GM18909 (cell line): ENCODE measurements at regions not wholly inside any gene's neighbourhood (a gene's known extent, or its start where the extent isn't known, plus 50 kb on each side); places are given as distances from the start of the nearest gene placed in this dataset.
A peak's percentile ranks its signal among the peaks of the same experiment; 100 is the strongest.
"Not testable (repeated sequence)": the region's sequence is repeated elsewhere in the genome, so short reads cannot be mapped to it uniquely, and the experiment has no call there.

Experiments
- ATAC-seq: cut with Tn5 transposase; IDR thresholded peaks from one replicate; pipeline ENCODE4 v1.9.1; 2021; ENCODE audit warnings: mild to moderate bottlenecking; ENCODE audit not compliant: unreplicated experiment, poor library complexity

GRCh38 chr3:6680119-6680806 lies 180.7 kb upstream of the GRM7 start:
- peak; percentile 91 for ATAC-seq

DNA sequence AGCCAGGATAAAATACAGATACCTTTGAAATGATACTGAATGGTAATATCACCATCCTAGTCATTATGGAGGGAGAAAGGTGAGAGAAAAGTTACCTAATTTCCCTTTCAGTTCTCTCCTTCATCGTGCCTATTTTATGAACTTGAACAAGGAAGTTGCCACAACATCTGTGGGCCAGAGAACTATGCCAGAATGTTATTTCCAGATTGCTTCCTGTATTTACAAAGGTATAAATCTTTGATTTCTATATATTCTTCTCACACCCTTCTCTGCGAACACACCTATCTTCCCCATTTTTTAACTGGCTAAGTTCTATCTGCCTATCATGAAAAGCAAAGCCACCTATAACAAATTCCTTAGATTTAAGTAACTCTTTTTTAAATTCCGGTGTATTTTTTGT lies 163.6 kb upstream of the GRM7 start:
- no peak for ATAC-seq

GRCh38 chr3:6697722-6698121 lies 163.2 kb upstream of the GRM7 start:
- no peak for ATAC-seq

DNA sequence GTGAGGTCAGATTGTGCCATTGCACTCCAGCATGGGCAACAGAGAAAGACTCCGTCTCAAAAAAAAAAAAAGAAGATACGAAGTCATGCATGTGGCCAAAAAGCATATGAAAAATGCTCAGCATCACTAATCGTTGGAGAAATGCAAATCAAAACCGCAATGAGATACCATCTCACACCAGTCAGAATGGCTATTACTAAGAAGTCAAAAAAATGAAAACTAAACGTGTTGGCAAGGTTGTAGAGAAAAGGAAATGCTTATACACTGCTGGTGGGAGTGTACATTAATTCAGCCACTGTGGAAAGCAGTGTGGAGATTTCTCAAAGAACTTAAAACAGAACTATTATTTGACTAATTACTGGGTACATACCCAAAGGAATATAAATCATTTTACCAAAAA lies 156.1 kb upstream of the GRM7 start:
- not testable (repeated sequence) for ATAC-seq

- ATAC-seq: no peak
Observed at GRCh38 chr3:6706777-6707176, 154.1 kb upstream of the GRM7 start.

GRCh38 chr3:6709178-6709577 lies 151.7 kb upstream of the GRM7 start:
- no peak for ATAC-seq

DNA sequence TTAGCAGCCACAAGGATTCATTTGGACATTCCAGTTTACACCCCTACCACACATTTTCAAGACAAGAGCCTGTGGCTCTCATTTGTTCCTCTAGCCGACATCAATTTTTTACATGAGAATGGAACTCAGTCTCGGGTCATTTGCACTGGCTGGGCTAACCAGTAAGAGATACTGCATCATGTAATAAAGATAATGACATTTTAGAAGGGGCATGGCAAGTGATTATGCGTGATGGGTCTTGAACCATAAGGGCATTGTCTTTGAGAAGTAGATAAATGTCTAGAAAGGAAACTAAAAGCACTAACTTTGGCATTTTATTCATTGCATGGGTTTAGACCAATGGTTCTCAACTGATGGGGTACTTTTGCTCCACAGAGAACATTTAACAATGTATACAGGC lies 146.0 kb upstream of the GRM7 start:
- ATAC-seq: no peak

DNA sequence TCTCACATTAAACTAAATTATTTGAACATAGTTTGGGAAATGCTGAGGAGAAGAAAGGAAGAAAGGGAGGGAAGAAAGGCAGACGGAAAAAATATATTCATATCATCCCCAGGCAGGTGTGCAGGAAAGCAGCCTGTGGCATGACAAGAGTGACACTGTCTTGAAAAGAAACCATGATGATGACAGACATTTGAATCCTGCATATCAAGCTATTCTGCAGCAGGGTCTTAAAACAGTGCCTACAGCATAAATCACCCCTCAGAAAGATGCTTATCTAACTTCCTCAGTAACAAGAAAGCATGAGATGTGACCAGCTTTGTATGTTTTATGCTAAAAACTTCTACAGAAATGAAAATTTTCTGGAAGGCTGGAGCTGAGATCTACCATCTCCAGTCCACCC lies 144.5 kb upstream of the GRM7 start:
- ATAC-seq: no peak

GRCh38 chr3:6717026-6717943 lies 143.6 kb upstream of the GRM7 start:
- peak; percentile 92 for ATAC-seq

- ATAC-seq: no peak
Observed at GRCh38 chr3:6719999-6720398, 140.9 kb upstream of the GRM7 start.

GRCh38 chr3:6721491-6721890 lies 139.4 kb upstream of the GRM7 start:
- ATAC-seq: no peak

- no peak for ATAC-seq
Observed at GRCh38 chr3:6723205-6723604, 137.7 kb upstream of the GRM7 start.

DNA sequence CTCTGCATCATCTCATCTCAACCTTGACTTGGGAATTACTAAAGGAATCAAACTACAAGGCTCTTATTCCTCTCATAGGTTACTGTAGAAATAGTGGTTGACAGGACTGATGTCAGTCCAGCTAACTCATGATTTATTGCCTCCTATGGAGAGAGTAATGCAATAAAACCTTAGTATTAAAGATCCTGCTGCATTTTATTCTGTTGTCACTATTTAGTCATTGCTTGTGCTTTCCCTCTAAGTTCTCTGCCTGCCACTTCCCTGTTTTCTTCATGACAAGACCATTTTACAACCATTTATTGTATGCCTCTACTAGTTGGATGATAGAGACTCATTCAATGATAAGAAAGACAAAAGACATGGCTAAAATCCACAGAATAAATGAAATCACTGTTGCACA lies 134.1 kb upstream of the GRM7 start:
- no peak for ATAC-seq

DNA sequence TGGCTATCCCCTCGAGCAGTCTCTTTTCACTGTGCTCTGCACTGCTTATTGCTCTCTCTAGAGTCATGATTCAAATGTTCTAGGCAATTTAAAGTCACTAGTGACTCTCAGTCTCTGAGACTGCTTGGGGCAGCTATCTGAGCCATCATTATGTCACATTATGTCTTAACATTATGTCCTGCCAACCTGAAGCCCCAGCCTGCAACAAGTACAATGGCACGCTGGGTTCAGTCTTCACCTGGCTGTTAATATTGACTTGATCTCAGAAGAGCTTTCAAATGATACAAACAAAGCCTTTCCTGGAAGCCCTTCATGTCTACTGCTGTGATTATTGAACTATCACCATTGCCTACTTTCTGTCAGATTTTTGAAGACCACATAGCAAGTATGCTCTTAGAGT lies 128.1 kb upstream of the GRM7 start:
- no peak for ATAC-seq

DNA sequence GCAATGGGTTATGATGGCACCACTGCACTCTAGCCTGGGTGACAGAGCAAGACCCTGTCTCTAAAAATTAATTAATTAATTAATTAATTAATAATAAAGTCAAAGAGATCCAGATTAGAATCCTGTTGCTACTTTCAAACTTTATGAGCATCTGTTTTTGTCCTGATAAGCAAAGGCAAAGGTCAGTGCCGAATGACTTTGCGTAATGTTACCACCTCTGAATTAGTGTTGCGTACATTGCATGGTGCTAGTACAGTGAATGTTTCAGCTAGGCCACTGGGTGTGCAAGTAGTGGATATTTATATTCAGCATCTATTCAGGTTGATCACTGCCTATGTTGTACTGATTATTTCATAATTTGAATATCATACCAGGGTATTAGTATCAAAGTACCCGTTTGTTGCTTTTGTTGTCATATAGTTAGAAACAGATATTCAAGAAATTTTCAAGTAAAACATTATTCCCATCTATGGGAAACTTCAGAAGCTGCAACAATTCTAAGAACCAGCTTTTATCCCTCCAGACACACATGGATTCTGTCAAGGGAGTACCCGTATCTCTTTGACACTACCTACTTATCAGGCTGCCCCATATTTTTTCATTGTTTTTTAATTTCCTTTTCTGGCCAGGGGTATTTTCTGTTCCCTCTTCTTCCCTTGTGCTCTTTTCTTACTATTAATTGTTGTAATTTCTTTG lies 127.1 kb upstream of the GRM7 start:
- no peak for ATAC-seq

DNA sequence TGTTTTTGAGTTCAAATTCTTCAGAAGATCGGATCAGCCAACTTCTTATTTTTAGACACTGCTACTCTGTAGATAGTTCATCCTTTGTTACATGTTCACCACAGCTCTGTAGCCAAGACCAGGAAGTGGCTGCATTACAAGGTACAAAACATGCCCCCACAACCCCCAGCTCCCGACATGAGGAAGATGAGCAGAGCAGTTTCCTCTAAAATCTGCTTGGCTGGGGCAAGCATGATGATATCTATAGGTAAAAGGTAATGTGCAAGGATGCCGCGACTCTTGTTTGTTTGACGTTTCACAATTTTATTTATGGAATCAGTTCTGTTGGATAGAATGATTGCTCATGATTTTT lies 126.5 kb upstream of the GRM7 start:
- no peak for ATAC-seq

- no peak for ATAC-seq
Observed at GRCh38 chr3:6736836-6737629, 123.9 kb upstream of the GRM7 start.

DNA sequence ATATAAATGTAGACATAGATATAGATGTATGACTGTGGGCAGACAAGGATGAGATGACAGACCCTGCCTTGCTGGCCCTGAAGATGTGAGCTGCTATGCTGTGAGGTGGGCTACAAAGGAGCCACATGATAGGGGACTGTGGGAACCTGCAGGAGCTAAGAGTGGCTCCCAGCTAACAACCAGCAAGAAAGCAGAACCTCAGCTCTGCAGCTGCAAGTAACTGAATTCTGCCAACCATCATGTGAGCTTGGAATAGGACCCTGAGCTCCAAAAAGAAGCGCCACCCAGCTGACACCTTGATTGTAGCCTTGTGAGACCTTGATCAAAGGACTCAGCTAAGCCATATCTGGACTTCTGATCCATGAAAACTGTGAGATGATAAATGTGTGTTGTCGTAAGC lies 123.3 kb upstream of the GRM7 start:
- no peak for ATAC-seq

DNA sequence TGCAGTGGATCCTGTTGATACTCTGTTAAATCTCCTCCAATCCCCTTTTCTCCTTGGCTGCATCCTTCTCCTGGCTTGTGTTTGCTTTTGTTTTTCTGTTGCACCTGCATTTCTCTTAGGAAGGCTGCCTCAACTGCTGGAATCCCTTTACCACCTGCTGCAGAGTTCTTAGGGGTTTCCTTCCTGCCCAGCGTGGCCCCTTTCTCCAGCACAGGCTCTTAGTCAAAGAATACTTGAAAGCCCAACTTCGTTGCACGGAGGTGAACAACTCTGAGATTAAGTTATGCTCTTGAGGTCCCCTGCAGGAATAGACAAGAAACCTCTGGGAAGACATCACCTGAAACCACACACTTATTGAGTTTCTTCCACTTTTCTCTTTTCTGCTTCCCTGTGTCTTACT lies 121.6 kb upstream of the GRM7 start:
- ATAC-seq: no peak

DNA sequence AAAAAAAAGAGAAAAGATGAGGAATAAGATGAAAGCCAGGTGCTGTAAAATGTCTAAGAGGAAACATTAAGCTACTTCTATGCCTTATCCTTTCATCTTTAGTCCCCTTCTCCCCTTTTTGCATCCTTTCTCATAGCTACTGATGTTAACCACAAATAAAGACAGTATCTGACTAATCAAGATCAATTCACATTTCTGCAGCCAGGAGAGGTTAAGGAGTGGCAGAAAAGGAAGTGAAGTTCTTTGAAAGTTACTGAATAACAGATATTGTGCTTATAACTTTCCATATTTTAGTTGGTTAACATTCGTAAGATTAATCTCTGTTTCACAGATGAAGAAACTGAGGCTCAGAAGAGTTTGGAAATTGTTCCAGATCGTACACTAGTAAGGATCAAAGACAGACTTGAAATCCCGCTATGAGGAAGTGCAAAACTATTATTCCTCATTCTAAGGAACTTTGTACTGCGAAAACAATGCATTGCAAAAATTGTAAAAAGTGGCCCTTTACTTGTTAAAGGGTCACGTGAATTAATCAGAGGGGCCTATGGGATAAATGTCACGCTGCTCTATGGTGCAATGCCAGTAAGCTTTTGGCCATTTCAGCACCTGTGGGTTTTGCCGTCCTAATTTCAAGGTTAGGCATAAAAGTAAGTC lies 117.7 kb upstream of the GRM7 start:
- no peak for ATAC-seq
